T-helper 1 cell (primary cell): ENCODE measurements at regions not wholly inside any gene's neighbourhood (a gene's known extent, or its start where the extent isn't known, plus 50 kb on each side); places are given as distances from the start of the nearest gene placed in this dataset.
A peak's percentile ranks its signal among the peaks of the same experiment; 100 is the strongest.

Experiments used
- DNase-seq, 5 donors: peaks; one replicate each; pipeline ENCODE4 v3.0.0-alpha.2; 2012 to 2020

DNA sequence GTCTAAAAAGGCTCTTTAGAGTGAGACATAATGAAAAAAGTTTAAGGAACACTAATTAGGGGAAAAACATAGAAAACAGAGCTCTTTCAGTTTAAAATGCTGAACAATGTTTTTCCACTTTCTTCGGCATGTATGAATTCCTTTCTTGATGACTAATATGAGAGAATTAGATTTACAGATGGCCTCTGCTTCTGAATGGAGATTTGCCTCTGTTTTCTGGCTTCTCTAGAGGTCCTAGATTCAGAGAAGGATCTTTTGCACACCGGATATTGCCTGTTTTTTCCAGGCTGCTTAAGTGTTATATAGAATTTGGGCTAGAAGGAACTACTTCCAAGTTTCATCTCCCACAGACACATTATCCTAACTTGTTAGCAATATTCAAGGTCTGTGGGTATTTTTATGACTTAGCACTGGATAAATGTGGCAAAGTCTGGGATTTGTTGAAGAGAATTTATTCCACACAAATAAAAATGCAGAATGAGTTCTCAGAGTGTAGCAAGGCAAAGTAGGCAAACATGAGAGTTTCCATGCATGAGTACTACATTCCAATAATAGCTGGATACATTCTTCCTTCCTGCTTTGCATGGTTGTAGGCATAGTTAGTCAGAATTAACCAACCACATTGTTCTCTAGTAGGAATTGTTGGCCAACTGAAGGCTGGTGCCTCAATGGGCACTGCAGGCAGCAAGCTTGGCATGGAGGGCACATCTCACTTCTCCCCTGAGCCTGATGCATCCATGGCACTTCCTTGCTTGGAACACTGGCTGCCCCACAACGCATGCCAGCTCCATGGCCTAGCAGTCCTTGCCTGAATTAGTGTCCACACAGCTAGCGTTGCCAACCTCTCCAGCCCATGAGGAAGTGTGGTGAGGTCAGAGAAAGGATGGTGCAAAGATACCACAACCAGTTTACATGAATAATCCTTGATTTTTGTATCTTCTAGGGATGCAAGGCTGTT, 224.2 kb downstream of the CLIC5 start:
- no peak for DNase-seq

DNA sequence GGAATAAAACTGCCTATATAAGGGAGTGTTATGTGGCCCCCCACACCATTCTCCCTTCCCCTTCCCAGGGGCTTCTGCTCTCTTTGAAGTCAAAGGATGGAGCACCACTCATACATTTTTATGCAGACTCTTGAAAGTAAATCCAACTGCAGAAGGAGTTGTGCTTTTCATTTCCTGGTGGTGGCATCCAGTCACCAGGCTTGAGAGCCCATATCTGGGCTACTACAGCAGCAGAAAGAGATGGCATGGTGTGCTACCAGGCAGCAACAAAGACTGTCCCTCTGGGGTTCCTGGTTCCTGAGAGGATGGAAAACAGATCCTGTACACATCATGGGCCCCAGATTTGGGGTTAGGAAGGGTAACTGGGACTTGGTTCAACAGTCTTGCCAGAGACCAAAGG, 226.4 kb downstream of the CLIC5 start:
- DNase-seq: peak in 1 of 5 donors; percentile 8

DNA sequence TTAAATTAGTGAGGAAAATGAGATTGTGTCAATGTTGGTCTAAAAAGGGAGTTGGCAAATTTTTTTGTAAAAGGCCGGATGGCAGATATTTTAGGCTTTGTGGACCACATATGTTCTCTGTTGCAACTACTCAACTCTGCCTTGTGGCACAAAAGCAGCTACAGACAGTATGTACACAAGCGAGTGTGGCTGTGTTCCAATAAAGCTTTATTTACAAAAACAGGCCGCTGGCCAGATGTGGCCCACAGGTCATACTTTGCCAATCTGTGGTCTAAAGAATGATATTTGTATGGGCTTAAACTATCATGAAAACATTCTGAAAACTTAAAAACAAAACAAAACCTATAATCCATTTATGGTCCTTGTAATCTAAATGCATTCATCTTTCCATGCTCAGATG, 228.3 kb downstream of the CLIC5 start:
- DNase-seq: no peak

DNA sequence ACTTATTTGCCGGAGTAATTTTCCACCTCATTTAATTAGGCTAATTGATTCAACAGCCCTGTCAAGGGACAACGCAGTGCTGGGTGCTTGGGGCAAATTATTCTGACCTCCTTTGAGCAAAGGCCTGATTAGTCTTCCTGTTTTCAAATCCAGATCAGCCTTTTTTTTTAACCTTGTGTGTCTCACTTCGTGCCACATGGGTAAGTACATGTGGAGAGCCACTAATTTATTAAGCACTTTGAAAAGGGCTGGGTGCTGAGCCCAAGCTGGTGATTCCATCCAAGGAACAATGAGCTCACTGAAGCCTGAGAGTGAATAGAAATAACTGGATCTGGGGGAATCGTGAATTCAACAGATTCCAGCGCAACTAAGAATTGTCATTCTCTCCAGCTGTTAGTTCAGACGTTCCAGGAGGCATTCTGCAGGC, 229.3 kb downstream of the CLIC5 start:
- no peak for DNase-seq

DNA sequence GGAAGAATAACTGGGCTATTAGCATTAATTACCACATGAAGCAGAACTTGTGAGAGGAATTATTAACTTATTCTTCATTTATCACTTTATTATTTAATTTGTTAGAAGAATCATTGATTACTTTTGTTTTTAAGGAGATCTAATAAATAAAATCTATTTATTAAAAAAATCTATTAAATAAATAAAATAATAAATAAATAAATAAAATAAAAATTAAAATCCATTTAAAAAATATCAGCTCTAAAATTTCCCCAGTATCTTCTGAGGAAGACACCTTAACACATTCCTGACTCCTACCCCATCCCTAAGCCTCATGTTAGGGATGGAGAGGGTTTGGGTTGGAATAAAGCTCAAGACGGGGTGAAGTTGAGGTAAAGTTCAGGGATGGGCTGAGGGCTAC, 231.4 kb downstream of the CLIC5 start:
- DNase-seq: no peak

DNA sequence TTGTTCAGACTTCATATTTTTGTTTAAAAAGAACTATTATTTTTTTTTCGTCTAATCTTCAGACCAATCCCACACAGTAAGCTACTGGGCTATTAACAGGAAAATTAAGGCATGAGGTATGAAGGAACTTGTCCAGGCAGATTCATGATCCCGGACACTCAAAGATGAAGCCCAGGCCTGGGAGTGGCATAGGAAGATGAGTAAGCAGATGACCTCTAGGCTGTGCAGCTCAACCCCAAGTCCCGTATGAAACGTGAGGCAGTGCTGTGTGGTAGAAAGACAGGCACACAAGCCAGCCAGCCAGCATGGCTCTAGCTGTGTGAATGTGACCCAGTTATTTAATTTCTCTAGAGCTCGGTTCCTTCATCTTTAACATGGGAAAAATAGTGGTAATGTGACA, 231.9 kb downstream of the CLIC5 start:
- DNase-seq: no peak

DNA sequence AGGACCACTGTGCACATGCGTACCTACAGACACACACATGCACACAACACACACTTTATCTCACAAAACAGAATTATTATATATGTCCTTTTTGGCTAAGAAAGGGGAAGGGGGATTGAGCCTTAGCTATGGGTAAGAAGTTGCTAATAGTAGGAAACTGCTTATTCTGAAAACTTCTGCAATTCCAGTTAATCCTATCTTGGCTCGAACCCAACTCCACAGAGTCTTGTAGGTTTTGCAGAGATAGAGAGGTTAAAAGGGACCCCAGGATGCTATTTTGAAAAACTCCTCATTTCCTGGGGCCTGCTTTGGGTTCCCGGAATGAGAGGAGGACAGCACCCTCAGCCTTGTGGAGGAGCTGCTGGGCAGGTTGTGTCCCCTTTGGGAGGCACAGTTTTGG, 233.8 kb downstream of the CLIC5 start:
- DNase-seq: no peak

DNA sequence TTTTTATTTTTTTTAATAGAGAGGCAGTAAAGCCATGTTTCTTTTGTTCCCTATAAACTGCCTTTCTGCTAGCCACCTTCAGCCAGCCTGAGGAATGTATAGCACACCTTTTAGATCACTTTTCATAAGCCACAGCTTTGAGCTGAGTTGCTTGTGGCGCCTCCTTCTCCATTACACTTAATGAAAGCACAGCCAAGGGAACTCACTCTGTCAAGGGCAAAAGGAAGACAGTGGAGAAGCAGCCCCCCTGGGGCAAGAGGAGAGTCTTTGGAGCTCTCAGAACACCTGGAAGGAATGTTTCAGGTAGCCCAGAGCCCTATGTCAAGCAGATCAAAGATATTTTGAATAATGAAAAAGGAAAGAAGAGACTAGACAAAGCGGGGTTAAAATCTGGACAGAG, 235.1 kb downstream of the CLIC5 start:
- DNase-seq: no peak

DNA sequence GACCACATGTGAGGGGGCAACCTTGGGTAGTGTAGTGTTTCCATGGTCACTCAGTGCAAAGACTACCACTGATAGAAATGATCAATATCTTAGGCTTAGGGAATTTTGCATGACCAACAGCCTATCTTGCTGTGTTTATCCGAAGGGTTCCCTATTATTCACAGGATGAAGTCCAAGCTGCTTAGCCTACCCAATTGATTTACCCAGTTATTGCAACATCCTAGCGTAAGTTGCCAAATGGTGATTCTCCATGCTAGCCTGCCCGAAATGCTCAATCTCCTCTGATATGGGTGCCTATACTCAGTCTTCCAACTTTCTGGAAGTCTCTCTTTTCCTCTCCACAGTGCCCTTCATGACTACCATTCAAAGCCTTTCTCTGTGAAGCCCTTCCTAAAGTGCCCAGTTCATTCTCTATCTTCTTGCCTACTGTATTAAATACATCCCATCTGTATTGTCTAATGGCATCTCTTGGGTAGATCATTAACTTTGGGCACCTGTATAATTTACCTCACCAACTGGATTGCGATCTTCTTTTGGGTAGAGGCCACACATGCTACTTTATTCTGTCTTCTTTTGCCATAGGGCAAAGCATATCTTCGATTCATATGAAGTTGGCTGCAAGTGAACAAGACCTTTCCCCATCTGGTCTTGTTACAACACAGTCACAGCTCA, 240.5 kb downstream of the CLIC5 start:
- DNase-seq: no peak

DNA sequence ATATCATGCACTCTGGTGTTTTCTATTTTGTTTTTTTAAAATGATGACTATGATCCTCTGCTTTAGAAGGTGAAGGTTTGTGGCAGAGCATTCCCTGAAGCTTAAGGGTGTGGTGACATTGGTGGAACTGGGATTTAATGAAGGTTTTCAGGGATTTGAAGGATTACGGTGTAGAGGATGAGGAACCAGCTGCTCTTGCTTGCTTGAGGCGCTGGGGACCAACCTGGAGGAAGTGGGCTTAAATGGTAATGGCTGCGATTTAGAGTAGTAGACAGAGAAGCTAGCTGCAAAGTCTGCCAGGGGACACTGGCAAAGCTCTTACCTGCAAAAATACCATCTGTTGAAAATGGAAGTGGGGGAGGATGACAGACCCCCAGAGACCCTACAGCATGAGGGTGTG, 241.8 kb downstream of the CLIC5 start:
- no peak for DNase-seq

DNA sequence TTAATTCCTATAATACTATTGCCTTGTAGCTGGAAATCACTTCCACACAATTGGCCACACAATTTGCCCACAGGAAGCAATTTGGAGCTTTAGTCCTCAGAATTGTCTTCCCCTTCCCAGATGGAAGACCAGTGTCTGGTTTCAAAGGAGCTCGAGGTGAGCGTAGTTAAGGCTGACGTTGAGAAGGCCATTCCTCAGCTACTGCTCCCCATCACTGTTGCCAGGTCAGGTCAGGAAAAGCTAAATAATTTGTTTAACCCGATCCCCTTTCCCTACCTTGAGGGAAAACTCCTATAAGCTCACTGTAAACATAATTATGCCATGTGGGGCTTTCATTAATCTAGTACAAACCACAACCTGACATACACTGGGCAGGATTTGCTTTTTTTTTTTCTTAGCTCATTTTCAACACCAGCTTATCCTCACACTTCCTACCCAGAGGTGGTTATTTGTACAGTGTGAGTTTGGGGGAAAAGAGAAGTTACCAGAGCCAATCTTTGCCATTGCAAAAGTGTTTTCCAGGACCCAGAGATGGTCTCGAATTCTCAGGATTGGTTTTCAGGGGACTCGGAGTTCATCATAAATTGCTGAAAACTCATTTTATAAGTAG, 242.7 kb downstream of the CLIC5 start:
- no peak for DNase-seq

DNA sequence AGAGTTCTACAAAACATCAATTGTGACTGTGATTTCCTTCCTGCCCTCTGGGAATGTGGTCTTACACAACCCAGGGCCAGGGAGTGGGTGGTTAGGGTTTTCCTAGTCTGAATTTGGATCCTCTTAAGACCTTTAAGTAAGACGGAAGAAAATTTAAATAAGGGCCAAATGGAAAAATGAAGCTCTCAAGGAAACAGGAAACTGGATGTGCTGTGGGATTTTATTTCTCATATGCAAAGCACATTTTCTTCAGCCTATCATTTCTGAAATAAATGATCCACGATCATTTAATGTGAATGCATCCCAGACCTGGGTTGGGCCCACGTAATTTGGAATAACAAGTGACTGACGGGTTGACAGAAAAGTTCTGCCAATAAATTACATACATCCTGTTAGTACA, 243.6 kb downstream of the CLIC5 start:
- no peak for DNase-seq

DNA sequence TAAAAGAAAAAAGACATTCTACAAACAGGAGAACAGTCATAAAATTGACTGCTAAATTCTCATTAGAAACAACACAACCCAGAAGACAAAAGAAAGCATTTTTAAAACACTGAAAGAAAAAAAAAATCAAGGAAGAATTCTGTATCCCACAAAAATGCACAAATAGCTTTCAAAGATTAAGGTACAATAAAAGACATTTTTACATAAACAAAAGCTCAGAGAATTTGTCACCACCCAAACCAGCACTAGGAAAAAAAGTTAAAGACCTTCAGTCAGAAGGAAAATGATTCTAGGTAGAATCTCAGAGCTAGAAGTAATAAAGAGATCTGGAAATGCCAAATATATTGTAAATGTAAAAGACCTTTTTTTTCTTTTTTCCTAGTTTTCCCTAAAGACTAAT, 252.4 kb downstream of the CLIC5 start:
- no peak for DNase-seq

DNA sequence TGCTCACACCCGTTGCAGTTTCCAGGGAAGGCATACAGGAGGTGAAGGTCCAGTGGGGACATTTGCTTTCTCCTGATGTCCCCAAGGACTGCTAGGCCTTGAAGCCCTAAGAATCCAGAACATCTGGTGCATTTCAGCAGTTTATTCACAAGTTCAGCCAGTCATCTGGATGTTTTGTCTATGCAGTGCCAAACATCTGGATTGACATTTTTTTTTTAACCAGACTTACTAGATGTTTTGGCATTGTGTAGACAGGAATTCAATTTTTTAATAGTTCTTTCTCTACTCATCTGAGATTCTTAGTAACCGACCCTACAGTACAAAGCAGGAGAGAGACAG, 256.2 kb downstream of the CLIC5 start:
- no peak for DNase-seq

DNA sequence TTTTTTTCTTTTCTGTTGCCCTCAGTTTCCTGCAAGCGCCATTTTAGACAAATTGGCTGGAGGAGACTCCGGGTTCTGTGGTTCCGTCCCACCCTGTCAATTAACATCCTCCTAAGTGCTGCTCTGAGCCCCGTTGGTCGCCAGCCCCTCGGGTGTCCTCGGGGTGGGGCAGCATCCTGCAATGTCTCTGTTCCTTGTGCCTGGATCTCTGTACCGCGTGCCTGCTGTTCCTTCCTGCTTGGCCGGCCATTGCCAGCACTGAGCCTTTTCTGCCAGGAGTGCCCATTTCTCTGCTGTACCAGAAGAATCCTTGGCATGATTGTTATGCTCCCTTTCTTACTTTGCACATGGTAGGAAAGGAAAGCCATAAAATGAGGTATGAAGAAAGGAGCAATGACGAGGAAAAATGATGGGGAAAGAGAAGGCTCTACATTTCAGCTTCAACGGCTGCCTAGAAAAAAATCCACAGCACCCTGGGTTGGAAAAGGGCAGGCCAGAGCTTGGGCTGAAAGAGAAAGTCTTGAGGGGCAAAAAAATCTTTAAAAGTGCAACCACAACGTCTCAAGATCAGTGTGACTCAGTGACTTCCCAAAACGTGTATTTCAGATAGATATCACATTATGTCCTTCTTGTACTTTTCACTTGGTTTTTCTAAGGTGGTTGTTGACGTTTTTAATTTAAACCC, 256.7 kb downstream of the CLIC5 start:
- DNase-seq: peak in 1 of 5 donors; percentile 9

DNA sequence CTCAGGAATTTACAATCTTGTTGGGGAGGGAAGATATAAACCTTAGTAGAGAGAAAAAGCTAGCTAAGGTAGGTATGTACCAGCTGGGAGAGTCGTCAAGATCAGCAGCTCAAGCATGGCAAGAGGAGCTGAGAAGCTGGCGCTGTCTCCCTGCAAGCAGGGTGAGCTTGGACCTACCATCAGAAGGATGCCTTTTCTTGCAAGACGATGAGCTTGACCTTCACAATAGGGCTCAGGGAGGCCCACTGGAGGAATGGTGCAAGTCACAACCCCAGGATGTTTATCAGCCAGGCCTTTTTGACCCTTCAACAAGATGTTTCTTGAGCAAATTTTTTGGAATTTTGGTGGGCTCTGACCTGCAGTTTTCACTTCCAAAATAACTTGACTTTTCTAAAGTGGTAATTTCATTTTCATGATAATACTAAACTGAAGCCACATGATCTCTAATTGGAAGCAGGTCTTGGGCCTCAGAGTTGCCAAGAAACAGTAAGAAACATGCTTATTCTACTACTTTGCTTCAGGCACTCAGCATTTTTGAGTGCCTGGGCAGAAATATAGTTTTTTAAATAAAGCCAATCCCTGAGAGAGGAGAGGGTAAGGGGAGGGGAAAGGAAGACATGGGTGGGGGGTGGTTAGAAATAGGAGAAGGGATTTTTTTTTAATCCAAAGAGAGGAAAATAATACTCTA, 258.1 kb downstream of the CLIC5 start:
- DNase-seq: no peak

DNA sequence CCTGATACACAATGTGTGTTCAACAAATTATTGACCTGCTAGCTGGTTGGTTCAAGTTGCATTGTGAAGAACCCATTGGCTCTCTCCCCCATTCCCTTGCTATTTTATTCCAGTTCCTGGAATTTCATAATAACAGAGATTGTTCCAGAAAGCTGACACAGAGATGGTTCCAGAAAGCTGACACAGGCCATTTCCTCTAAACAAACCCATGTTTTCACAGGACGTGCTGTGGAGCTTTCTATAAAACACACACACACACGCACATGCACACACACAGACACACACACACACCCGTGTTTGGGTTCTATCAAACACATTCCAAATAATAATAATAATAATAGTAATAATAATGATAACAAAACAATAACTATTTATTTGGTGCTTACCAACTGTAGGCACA, 259.1 kb downstream of the CLIC5 start:
- no peak for DNase-seq

DNA sequence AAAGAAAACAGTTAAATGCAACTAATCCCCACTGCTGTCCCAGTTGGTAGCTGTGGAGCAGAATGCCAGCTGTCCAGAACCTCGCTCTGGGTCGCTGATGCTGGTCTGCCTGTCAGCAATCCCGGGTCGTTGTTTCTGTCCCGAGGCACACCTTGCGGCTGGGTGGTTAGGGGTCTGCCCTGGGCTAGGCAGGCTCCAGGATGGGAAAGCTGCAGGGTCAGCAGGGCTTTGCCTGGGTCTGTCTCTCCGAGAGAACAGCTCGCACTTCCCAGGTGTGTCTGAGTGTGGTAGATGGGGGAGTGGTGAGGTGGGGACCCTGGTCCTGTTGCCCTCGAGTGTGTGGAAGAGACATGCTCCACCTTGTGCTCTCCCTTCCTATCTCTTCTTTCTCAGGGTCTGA, 261.2 kb downstream of the CLIC5 start:
- no peak for DNase-seq

DNA sequence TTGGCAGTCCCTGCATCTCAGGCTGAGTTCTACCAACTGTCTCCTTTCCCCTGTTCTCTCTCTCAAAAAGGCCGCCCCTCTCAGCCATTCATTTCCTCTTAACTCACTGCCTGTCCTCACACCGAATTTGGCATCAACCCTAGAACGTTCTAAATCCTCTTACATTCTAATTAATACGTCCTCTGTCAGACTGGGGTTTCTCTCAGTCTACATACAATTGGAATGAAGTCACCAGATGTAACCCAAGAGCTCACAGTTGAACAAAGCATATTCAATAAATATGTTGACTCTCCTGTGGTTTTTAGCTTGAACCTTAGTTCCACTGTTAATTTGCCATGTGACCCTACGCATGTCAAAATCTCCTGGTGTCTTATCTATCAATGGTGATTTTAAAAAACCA, 269.6 kb downstream of the CLIC5 start:
- no peak for DNase-seq

DNA sequence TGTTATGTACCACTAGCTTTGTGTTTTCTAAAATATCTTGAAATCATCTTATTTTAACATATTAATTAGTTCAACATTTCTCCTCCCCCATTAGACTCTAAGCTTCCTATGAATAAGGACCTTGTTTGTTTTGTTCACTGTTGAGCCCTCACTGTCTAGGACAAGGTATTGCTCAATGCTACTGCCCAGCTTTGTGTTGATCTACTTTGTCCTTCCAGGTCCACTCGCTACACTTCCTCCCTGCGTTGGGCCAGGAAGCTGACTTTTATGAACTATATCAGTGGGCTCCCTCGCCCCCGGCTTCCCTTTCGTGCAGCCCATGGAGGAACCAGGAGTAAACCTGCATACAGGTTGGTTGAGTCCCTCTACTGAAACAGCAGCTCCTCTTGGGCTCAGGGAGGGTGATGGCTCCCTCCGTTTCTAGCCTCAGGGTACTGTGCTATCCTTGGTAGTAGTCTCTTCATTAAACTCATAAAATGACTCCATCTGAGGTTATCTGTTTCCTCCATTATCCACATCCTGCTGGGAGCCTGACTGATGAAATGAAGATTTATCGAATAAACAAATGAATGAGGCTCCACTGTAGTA, 272.5 kb downstream of the CLIC5 start:
- DNase-seq: no peak

DNA sequence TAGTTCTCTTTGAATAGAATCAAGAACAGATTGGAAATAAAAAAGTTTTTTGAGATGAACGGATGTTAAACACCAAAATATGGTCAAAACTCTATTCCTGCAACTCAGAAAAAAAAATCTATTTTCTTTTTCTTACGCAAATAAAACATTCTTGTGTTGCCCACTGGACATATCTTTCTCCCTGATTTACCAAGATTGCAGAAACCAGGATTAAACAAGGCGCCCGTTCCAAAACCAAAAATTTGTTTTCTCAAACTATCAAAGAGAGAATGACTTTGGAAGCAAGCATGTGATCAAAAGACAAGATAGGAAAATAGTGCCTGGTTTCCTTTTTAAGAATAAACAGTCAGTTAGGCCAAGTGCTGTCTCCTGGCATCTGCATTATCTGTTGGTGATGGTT, 273.1 kb downstream of the CLIC5 start:
- no peak for DNase-seq

DNA sequence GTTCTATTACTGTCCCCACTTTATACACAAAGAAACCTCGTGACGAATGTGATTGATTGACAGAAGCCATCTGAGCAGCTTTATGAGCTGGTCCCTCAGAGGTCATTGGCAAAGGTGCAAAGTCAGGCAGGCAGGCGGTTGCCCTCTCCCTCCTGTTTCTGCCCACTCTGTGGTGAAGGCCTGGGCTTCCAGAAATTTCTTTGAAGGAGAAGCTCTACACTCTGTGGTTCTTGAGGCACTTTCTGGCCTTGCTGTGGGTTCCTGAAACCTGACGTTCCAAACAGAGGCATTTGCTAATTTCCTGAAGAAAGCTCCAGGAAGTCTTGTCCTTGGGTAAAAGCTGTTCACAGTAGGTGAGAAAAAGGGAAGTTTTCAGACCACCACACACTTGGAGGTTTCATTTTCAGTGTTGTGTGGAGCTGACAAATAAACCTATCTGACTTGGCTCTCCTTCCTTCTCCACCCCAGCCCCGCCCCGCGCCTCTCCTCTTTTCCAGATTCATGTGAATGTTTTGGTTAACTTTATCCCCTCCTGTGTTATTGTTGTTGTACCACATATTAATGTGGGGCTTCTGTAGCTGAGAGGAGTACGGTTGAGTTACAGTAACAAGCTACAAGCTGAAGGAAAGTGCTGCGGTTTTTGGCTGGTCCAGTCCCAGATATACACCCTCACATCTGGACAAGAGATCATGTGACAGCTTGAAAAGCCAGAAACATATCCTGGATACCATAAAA, 274.1 kb downstream of the CLIC5 start:
- DNase-seq: peak in 1 of 5 donors; percentile 19
